ENCODE measurements at regions not wholly inside any gene's neighbourhood (a gene's known extent, or its start where the extent isn't known, plus 50 kb on each side); places are given as distances from the start of the nearest gene placed in this dataset.

- intact Hi-C loops (cut with micrococcal nuclease; ENCODE audit: unreplicated experiment): no loop called here
- Histone ChIP-seq H3K4me1 (ENCODE audit: insufficient read depth, low read length, poor library complexity, severe bottlenecking) (peaks cover 7% of the 10 kb centered on the region), H3K36me3 (ENCODE audit: insufficient read depth, low read length, poor library complexity, severe bottlenecking) (no peaks in the 10 kb centered on the region), H3K9me3 (ENCODE audit: low read depth, low read length, poor library complexity, severe bottlenecking) (peaks cover 16% of the 10 kb centered on the region), H3K27ac (ENCODE audit: low read depth, low read length, poor library complexity, severe bottlenecking) (no peak overlapping the region), H3K4me3 (ENCODE audit: low read depth, low read length, poor library complexity, severe bottlenecking) (no peak overlapping the region), H3K27me3 (replicated peaks; ENCODE audit: insufficient read depth, low read depth, low read length, poor library complexity) (no peaks in the 10 kb centered on the region)
- TF ChIP-seq CTCF (conservative IDR thresholded peaks at IDR 0.05; ENCODE audit: low read depth, low read length) (no peak), EZH2 (IDR thresholded peaks at IDR 0.05; ENCODE audit: borderline replicate concordance, low read depth, low read length, poor library complexity, severe bottlenecking) (no peak)
- no peak for DNase-seq (ENCODE audit: low spot score)
- CTCF ChIA-PET: no interaction called here
- POLR2A ChIA-PET (ENCODE audit: low non-redundant PET): no interaction called here
- BruUV-seq (replicated peaks): no TSS peak
Observed at GRCh38 chr1:14220324-14220723, 378.2 kb upstream of the KAZN start.

GRCh38 chr1:14220811-14221210 lies 377.7 kb upstream of the KAZN start:
- intact Hi-C loops (cut with micrococcal nuclease; ENCODE audit: unreplicated experiment): no loop called here
- TF ChIP-seq EZH2 (IDR thresholded peaks at IDR 0.05; ENCODE audit: borderline replicate concordance, low read depth, low read length, poor library complexity, severe bottlenecking) (no peak), CTCF (conservative IDR thresholded peaks at IDR 0.05; ENCODE audit: low read depth, low read length) (no peak)
- peaks cover 16% of the 10 kb centered on the region for H3K9me3 ChIP-seq (ENCODE audit: low read depth, low read length, poor library complexity, severe bottlenecking)
- no peak overlapping the region for H3K27ac ChIP-seq (ENCODE audit: low read depth, low read length, poor library complexity, severe bottlenecking)
- no peaks in the 10 kb centered on the region for H3K36me3 ChIP-seq (ENCODE audit: insufficient read depth, low read length, poor library complexity, severe bottlenecking)
- H3K4me1 ChIP-seq (ENCODE audit: insufficient read depth, low read length, poor library complexity, severe bottlenecking): peaks cover 7% of the 10 kb centered on the region
- no peak overlapping the region for H3K4me3 ChIP-seq (ENCODE audit: low read depth, low read length, poor library complexity, severe bottlenecking)
- CTCF ChIA-PET: no interaction called here
- no TSS peak for BruUV-seq (replicated peaks)
- POLR2A ChIA-PET (ENCODE audit: low non-redundant PET): no interaction called here
- H3K27me3 ChIP-seq (replicated peaks; ENCODE audit: insufficient read depth, low read depth, low read length, poor library complexity): no peaks in the 10 kb centered on the region
- no peak for DNase-seq (ENCODE audit: low spot score)

GRCh38 chr1:14222086-14222485 lies 376.4 kb upstream of the KAZN start:
- Histone ChIP-seq H3K9me3 (ENCODE audit: low read depth, low read length, poor library complexity, severe bottlenecking) (peaks cover 12% of the 10 kb centered on the region), H3K27ac (ENCODE audit: low read depth, low read length, poor library complexity, severe bottlenecking) (no peak overlapping the region), H3K27me3 (replicated peaks; ENCODE audit: insufficient read depth, low read depth, low read length, poor library complexity) (no peaks in the 10 kb centered on the region), H3K36me3 (ENCODE audit: insufficient read depth, low read length, poor library complexity, severe bottlenecking) (no peaks in the 10 kb centered on the region), H3K4me1 (ENCODE audit: insufficient read depth, low read length, poor library complexity, severe bottlenecking) (peaks cover 7% of the 10 kb centered on the region), H3K4me3 (ENCODE audit: low read depth, low read length, poor library complexity, severe bottlenecking) (no peak overlapping the region)
- DNase-seq (ENCODE audit: low spot score): peak; percentile 12
- POLR2A ChIA-PET (ENCODE audit: low non-redundant PET): no interaction called here
- no peak for TF ChIP-seq EZH2 (IDR thresholded peaks at IDR 0.05; ENCODE audit: borderline replicate concordance, low read depth, low read length, poor library complexity, severe bottlenecking)
- TF ChIP-seq CTCF (conservative IDR thresholded peaks at IDR 0.05; ENCODE audit: low read depth, low read length): no peak
- CTCF ChIA-PET: no interaction called here
- intact Hi-C loops (cut with micrococcal nuclease; ENCODE audit: unreplicated experiment): no loop called here
- no TSS peak for BruUV-seq (replicated peaks)

Measured in A673 (cell line).